H1 (cell line): ENCODE measurements at regions not wholly inside any gene's neighbourhood (a gene's known extent, or its start where the extent isn't known, plus 50 kb on each side); places are given as distances from the start of the nearest gene placed in this dataset.

Experiments used
- RFX5 ChIP-seq: IDR thresholded peaks from 2 replicates; pipeline ENCODE4 v1.6.1; 2011; ENCODE audit warnings: low read depth, low read length, improper control_type of control experiment, borderline replicate concordance
- TF ChIP-seq, protein P1 (sequence below), 3 experiments: IDR thresholded peaks; 1 replicate in 2 of 3; 2 replicates in 1 of 3; pipeline versions ENCODE4 v1.5.1 to v1.6.1; 2011; ENCODE audit warnings: low read length in 3 of 3, mild to moderate bottlenecking in 3 of 3, inconsistent platforms in 2 of 3, low read depth in 1 of 3, moderate library complexity in 1 of 3; ENCODE audit not compliant: insufficient read depth in 1 of 3; ENCODE audit errors: control extremely low read depth in 1 of 3

GRCh38 chr4:138959097-138959815, 56.3 kb upstream of the NOCT start:
- TF ChIP-seq, protein P1, sequence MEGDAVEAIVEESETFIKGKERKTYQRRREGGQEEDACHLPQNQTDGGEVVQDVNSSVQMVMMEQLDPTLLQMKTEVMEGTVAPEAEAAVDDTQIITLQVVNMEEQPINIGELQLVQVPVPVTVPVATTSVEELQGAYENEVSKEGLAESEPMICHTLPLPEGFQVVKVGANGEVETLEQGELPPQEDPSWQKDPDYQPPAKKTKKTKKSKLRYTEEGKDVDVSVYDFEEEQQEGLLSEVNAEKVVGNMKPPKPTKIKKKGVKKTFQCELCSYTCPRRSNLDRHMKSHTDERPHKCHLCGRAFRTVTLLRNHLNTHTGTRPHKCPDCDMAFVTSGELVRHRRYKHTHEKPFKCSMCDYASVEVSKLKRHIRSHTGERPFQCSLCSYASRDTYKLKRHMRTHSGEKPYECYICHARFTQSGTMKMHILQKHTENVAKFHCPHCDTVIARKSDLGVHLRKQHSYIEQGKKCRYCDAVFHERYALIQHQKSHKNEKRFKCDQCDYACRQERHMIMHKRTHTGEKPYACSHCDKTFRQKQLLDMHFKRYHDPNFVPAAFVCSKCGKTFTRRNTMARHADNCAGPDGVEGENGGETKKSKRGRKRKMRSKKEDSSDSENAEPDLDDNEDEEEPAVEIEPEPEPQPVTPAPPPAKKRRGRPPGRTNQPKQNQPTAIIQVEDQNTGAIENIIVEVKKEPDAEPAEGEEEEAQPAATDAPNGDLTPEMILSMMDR (IDR thresholded peaks at IDR 0.05; ENCODE audit: control extremely low read depth in 1 of 3, insufficient read depth in 1 of 3, low read depth in 1 of 3, low read length in 3 of 3), result no peak
- no peak for TF ChIP-seq RFX5
